Fibroblast of lung (primary cell): ENCODE measurements at regions not wholly inside any gene's neighbourhood (a gene's known extent, or its start where the extent isn't known, plus 50 kb on each side); places are given as distances from the start of the nearest gene placed in this dataset.

ENCODE experiments used
- CTCF ChIP-seq, 2 donors: IDR thresholded peaks in 1 of 2; conservative IDR thresholded peaks in 1 of 2; 1 replicate in 1 of 2; 2 replicates in 1 of 2; pipeline ENCODE4 v1.5.1; 2011 to 2012; ENCODE audit warnings: low read length in 2 of 2, control low read depth in 1 of 2, inconsistent platforms in 1 of 2, low read depth in 1 of 2, mild to moderate bottlenecking in 1 of 2
- EZH2 ChIP-seq: IDR thresholded peaks from 2 replicates; pipeline ENCODE4 v1.5.1; 2012; ENCODE audit warnings: low read length, control low read depth, mild to moderate bottlenecking; ENCODE audit errors: missing control alignments

GRCh38 chr1:14017531-14017961, 317.6 kb downstream of the PRDM2 start:
- no peak for TF ChIP-seq CTCF (conservative IDR thresholded peaks at IDR 0.05 in 1 of 2, IDR thresholded peaks at IDR 0.05 in 1 of 2; ENCODE audit: low read depth in 1 of 2, low read length in 2 of 2)
- no peak for TF ChIP-seq EZH2
